ENCODE measurements at regions not wholly inside any gene's neighbourhood (a gene's known extent, or its start where the extent isn't known, plus 50 kb on each side); places are given as distances from the start of the nearest gene placed in this dataset.

GRCh38 chr5:171592076-171592475, 172.6 kb downstream of the FGF18 start:
- Histone ChIP-seq H3K36me3 (ENCODE audit: insufficient read depth, low read length) (no peaks in the 10 kb centered on the region), H3K9me2 (ENCODE audit: low read depth, low read length) (no peaks in the 10 kb centered on the region), H3K27ac (ENCODE audit: low read depth, low read length, poor library complexity, severe bottlenecking) (no peak overlapping the region), H3K4me3 (ENCODE audit: low read depth, low read length, poor library complexity, severe bottlenecking) (no peak overlapping the region), H3K9ac (ENCODE audit: low read length) (no peak overlapping the region), H3K27me3 (ENCODE audit: insufficient read depth, low read length) (peaks cover 4% of the 10 kb centered on the region; the same call in 1 of the 2 replicates), H3K4me2 (ENCODE audit: low read length) (no peak overlapping the region), H3K4me1 (ENCODE audit: insufficient read depth, low read length, severe bottlenecking) (no peaks in the 10 kb centered on the region), H4K20me1 (ENCODE audit: insufficient read depth, low read length) (no peaks in the 10 kb centered on the region), H3K79me2 (ENCODE audit: insufficient read depth, low read length) (no peaks in the 10 kb centered on the region), H3F3A (ENCODE audit: insufficient read depth, low read length) (no peaks in the 10 kb centered on the region), H3K9me3 (ENCODE audit: low read length) (no peaks in the 10 kb centered on the region), H2AFZ (ENCODE audit: low read length) (no peak overlapping the region)
- no peak for TF ChIP-seq EZH2 (IDR thresholded peaks at IDR 0.05; ENCODE audit: borderline replicate concordance, low read length)
- no peak for TF ChIP-seq CTCF (IDR thresholded peaks at IDR 0.05; ENCODE audit: low read length)

GRCh38 chr5:171592736-171593135, 173.3 kb downstream of the FGF18 start:
- Histone ChIP-seq H3K27ac (ENCODE audit: low read depth, low read length, poor library complexity, severe bottlenecking) (no peak overlapping the region), H3F3A (ENCODE audit: insufficient read depth, low read length) (no peaks in the 10 kb centered on the region), H2AFZ (ENCODE audit: low read length) (no peak overlapping the region), H3K9me3 (ENCODE audit: low read length) (no peaks in the 10 kb centered on the region), H3K36me3 (ENCODE audit: insufficient read depth, low read length) (no peaks in the 10 kb centered on the region), H3K4me2 (ENCODE audit: low read length) (no peak overlapping the region), H3K9ac (ENCODE audit: low read length) (no peak overlapping the region), H3K4me1 (ENCODE audit: insufficient read depth, low read length, severe bottlenecking) (no peaks in the 10 kb centered on the region), H3K79me2 (ENCODE audit: insufficient read depth, low read length) (no peaks in the 10 kb centered on the region), H4K20me1 (ENCODE audit: insufficient read depth, low read length) (no peaks in the 10 kb centered on the region), H3K27me3 (ENCODE audit: insufficient read depth, low read length) (peaks cover 4% of the 10 kb centered on the region; the same call in 1 of the 2 replicates), H3K4me3 (ENCODE audit: low read depth, low read length, poor library complexity, severe bottlenecking) (no peak overlapping the region), H3K9me2 (ENCODE audit: low read depth, low read length) (no peaks in the 10 kb centered on the region)
- TF ChIP-seq EZH2 (IDR thresholded peaks at IDR 0.05; ENCODE audit: borderline replicate concordance, low read length) (no peak), CTCF (IDR thresholded peaks at IDR 0.05; ENCODE audit: low read length) (no peak)

GRCh38 chr5:171593401-171593800, 174.0 kb downstream of the FGF18 start:
- TF ChIP-seq CTCF (IDR thresholded peaks at IDR 0.05; ENCODE audit: low read length), result no peak
- TF ChIP-seq EZH2 (IDR thresholded peaks at IDR 0.05; ENCODE audit: borderline replicate concordance, low read length), result no peak

More at GRCh38 chr5:171593401-171593800, 174.0 kb downstream of the FGF18 start:
- Histone ChIP-seq H4K20me1 (ENCODE audit: insufficient read depth, low read length) (no peaks in the 10 kb centered on the region), H3K36me3 (ENCODE audit: insufficient read depth, low read length) (no peaks in the 10 kb centered on the region), H3F3A (ENCODE audit: insufficient read depth, low read length) (no peaks in the 10 kb centered on the region), H3K9me3 (ENCODE audit: low read length) (no peaks in the 10 kb centered on the region), H3K4me1 (ENCODE audit: insufficient read depth, low read length, severe bottlenecking) (no peaks in the 10 kb centered on the region), H3K27me3 (ENCODE audit: insufficient read depth, low read length) (peaks cover 4% of the 10 kb centered on the region; the same call in 1 of the 2 replicates), H2AFZ (ENCODE audit: low read length) (no peak overlapping the region), H3K9me2 (ENCODE audit: low read depth, low read length) (no peaks in the 10 kb centered on the region), H3K79me2 (ENCODE audit: insufficient read depth, low read length) (no peaks in the 10 kb centered on the region), H3K9ac (ENCODE audit: low read length) (no peak overlapping the region), H3K27ac (ENCODE audit: low read depth, low read length, poor library complexity, severe bottlenecking) (no peak overlapping the region), H3K4me2 (ENCODE audit: low read length) (no peak overlapping the region), H3K4me3 (ENCODE audit: low read depth, low read length, poor library complexity, severe bottlenecking) (no peak overlapping the region)
